ENCODE measurements at regions not wholly inside any gene's neighbourhood (a gene's known extent, or its start where the extent isn't known, plus 50 kb on each side); places are given as distances from the start of the nearest gene placed in this dataset.

GRCh38 chr13:29955137-29955650 is 104.8 kb upstream of the UBL3 start:
- no peak for DNase-seq (ENCODE audit: low spot score)

GRCh38 chr13:29954082-29955028 is 103.9 kb upstream of the UBL3 start:
- no peak for DNase-seq (ENCODE audit: low spot score)

GRCh38 chr13:29953542-29953941 is 103.1 kb upstream of the UBL3 start:
- no peak for DNase-seq (ENCODE audit: low spot score)

- no peak for DNase-seq (ENCODE audit: low spot score)
Measured at GRCh38 chr13:29952245-29952644, 101.8 kb upstream of the UBL3 start.

DNA sequence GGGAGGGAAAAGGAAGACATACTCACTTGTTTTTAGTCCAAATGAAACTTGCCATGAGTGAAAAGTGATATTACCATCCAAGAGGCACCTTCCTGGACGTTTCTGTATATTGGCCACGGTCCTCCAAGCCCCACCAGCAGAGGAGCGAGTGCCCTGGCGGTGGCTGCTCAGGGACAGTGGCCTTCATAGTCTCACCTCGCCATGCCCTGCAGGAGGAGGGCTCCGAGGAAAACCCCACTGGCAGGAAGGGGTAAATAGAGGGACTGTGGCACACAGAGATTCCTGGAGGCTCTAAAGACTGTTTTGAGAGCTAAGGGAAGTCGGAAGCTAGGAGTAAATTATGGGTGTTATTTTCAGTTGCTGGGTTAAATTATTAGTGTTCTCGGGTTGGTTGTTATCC is 98.4 kb upstream of the UBL3 start:
- no peak for DNase-seq (ENCODE audit: low spot score)

- no peak for DNase-seq (ENCODE audit: low spot score)
Measured at GRCh38 chr13:29948244-29948643, 97.8 kb upstream of the UBL3 start.

- DNase-seq (ENCODE audit: low spot score): no peak
Measured at GRCh38 chr13:29947839-29948238, 97.4 kb upstream of the UBL3 start.

GRCh38 chr13:29946093-29946492 is 95.7 kb upstream of the UBL3 start:
- no peak for DNase-seq (ENCODE audit: low spot score)

DNA sequence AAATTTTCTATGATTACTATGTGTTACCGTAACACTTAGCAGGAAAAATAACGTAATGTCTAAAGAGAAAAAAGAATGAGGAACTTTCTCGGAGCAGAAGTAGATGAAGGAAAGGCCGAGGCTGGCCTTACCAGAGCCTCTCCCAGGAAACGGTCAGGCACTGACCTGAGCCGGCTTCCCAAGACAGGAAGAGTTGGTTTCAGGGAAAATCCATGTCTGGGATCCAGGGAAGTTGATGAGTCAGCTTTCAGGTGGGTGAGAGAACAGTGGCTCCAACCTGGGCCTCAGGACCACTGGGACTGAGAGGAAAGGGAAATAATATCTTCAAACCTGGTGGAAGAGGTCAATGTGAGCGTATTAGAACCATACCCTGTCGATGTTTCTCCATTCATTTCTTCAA is 93.3 kb upstream of the UBL3 start:
- no peak for DNase-seq (ENCODE audit: low spot score)

DNA sequence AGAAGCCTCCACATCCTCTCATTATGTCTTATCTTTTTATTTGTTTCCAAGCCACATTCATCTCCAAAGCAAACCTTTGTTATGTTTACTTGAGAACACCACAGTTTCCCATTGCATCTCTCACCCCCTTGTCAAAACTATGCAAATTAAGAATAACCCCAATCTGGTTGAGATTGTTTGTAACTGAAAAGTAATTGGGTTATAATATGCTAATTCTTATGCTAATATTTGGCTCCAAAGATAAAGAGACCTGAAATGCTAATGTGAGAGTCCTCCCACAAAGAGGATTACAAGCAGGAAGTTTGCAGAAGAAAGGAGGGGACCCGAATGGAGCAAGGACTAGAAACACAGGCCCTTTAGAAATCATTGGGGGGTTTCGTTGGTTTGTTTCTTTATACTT is 92.9 kb upstream of the UBL3 start:
- no peak for DNase-seq (ENCODE audit: low spot score)

DNA sequence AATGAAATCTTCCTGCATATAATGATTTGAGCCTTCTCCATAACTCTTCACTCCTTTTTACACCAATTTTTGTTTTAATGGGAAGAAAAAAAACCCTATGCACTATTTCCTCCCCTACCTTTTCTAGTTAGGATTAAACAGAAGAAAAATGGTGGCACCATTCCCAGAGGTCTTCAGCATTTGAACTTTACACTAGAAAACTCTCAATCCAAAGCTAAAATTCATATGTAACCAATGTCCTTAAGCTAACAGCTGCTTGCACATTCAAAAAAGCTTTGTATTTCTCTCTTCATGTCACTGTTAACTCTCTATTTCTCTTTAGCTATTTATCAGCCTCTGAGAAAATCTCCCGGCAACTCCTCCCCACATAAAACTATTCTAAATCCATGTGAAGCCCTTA is 90.3 kb upstream of the UBL3 start:
- no peak for DNase-seq (ENCODE audit: low spot score)

GRCh38 chr13:29939158-29939557 is 88.7 kb upstream of the UBL3 start:
- DNase-seq (ENCODE audit: low spot score): no peak

DNA sequence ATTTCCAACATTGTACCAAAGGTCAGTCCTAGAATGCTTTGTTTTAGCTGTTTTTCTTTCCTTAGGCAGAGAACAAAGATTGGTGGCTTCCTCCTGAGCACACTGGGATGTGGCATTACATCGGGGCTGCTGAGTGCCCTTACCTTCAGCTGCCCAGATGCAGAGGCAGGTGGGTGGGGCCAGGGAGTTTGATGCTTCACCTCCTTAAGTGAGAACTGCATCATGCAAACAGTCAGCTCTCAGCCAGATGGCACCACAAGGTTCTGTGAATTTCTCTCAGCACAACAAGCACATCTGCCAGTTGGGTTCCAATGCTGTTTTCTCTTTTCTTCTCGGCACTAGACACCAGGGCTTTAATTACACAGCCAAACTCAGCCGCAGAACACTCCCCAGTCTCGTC is 87.4 kb upstream of the UBL3 start:
- DNase-seq (ENCODE audit: low spot score): no peak

DNA sequence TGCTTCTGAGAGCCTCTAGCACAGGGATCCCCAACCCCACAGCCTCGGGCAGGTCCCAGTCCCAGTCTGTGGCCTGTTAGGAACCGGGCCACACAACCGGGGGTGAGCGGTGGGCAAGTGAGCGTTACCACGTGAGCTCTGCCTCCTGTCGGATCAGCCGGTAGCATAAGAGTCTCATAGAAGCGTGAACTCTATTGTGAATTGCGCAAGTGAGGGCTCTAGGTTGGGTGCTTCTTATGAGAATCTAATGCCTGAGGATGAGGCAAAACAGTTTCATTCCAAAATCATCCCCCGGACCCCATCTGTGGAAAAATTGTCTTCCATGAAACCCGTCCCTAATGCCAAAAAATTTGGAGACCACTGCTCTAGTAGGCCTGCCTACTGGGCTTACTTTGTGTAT is 87.0 kb upstream of the UBL3 start:
- DNase-seq (ENCODE audit: low spot score): no peak

DNA sequence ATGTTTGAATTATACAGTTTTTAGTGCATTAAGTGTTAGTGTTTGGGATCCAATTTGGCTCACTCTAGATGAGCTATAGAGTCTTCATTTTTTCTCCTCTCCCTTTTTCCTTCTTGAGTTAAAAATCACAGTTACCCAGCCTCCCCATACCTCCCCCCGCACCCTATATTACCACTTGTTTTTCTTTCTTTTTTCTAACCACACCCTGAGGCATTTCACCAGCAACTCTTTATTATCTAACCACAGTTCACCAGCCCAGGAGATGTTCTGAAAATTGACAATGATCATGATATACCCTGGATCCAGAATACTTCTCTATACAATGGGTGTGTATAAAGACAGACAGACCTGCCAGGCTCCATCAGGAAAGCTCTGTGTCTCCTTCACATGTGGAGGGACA is 86.5 kb upstream of the UBL3 start:
- no peak for DNase-seq (ENCODE audit: low spot score)

GRCh38 chr13:29936051-29936813 is 85.8 kb upstream of the UBL3 start:
- no peak for DNase-seq (ENCODE audit: low spot score)

DNA sequence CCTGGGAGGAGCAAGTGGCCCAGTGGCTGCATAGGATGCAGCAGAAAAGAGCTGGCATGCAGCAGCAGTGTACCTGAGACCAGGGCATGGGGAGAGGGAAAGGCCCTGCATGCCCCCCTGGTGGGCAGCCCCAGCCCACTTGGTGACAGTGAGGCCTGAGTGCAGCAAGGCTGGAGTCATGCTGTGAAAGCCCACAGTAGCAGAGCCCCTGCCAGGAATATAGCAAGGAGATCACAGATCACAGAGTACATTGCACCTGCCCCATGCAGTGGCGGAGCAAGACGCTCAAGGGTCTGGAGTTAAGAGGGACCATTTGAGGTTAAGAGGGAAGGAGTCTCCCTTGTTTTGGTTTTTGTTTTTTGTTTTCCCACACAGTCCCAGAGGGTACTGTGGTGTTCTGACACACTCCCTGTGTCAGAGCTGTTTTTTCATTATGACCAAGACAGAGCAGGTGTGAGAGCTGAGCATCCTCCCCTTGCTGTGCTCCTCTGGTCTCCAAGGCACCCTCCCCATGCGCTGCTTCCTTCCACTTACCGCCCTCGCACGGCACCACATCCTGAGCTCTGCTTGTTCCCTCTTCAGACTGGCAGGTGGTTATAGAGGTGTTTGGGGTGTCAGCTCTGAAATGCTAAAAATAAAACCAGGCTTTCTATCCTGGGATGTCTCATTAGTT is 85.0 kb upstream of the UBL3 start:
- DNase-seq (ENCODE audit: low spot score): no peak

DNA sequence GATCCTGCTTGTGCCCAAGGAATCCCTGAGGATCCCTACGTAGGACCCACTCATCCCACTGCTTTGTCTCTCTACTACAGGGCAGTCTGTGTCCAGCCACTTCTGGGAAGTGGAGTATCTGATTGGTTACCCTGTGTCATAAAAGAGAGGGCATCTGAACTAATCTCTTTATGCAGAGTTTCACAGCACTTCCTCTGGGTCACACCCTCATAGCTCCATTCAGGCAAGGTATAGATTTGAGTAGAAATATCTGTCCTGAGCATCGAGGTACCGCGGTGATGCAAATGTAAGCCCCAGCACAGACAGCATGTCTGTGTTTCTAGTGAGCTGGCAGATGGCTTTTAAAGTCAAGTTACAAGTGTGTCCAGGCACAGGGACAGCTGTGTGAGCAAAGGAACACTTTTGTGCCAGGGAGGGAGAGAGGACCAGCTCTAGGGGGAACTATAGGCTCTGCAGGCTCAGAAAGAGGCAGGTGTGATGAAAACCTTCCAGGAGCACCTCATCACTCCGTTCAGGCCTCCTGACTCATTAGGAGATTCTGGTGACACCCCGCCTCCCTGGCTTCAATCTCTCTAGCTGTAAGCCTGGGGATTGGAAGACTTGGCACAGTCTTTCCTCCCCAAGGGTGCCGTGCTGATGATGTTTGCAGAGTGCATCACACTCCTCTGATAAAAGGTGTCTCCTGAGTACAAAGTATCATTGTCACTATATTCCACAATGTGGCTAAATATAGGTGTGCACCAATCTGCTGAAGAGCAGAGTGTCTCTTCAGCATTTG is 84.3 kb upstream of the UBL3 start:
- DNase-seq (ENCODE audit: low spot score): no peak

DNA sequence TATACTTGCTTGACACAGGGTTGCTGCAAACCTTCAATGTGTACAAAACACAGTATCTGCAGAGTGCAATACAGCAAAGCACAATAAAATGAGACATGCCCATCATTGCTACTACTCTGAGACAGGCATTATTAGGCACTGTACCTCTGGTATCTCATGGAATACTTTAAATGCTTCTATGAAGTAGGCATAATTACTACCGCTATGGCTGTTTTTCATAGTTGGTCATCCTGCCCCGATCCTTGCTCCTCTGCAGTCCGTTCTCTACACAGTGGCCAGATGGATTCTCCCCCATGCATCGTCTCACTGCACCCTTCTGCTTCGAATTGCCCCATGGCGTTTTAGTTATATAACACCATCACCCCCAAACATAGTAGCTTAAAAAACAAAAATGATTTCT is 83.0 kb upstream of the UBL3 start:
- DNase-seq (ENCODE audit: low spot score): no peak

DNA sequence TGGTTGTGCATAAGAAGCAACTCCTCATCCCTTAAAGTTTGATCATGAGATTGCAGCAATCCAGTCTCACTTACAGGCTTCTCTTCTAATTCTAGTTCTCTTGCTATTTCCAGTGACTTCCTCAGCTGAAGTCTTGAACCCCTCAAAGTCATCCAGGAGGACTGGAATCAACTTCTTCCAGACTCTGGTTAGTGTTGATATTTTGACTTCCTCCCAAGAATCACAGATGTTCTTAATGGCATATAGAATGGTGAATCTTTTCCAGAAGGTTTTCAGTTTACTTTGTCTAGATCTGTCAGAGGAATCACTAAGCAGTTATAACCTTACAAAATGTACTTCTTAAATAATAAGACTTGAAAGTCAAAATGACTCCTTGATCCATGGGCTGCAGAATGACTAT is 81.3 kb upstream of the UBL3 start:
- DNase-seq (ENCODE audit: low spot score): no peak

- no peak for DNase-seq (ENCODE audit: low spot score)
Measured at GRCh38 chr13:29929062-29929847, 78.8 kb upstream of the UBL3 start.
